RKO (cell line): ENCODE measurements at regions not wholly inside any gene's neighbourhood (a gene's known extent, or its start where the extent isn't known, plus 50 kb on each side); places are given as distances from the start of the nearest gene placed in this dataset.

Experiments
- DNase-seq: peaks from one replicate; pipeline ENCODE4 v3.0.0-alpha.2; 2016; ENCODE audit warnings: low spot score

DNA sequence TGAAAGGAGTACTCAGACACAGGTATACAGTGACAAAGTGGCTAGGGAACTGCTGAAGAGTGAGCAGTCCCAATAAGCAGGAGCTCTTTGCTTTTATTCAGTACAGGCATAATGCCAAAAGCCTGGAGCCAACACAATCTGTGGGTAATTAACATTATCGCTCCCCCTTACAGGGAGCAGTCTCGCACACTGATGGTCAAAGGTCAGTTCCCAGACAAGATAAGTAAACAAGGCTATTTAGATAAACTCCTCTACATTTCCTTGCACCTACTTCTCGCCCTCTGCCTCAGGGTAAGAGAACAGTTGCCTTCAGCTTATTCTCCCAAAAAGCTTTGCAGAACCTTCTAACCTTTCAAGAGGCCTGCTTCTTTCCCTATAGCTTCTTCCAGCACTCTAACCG is 73.9 kb upstream of the TAF9B start:
- no peak for DNase-seq

DNA sequence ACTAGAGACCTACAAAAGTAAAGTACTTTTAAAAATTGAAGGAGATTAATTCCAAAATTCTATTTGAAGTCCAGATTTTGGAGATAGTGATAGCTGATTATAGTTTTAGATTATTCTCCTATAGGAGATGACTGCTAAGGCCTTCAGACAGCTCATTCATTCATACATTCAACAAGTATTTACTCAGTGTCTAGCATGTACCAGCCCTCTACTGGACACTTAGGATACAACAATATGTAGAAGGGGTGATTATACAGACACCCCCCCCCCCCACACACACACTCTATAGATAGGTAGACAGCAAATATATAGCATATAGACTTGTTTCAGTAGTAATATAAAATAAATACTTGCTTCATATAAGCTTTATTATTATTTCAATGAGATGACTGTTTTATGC is 60.4 kb upstream of the TAF9B start:
- DNase-seq: peak; percentile 75
